ENCODE measurements at regions not wholly inside any gene's neighbourhood (a gene's known extent, or its start where the extent isn't known, plus 50 kb on each side); places are given as distances from the start of the nearest gene placed in this dataset.

- ChIA-PET CTCF (no interaction called here), POLR2A (no interaction called here)
- dilution Hi-C loops (cut with MboI; ENCODE audit: extremely low pct_ligation_motif_present, low sequenced_read_pairs) = no loop called here
Observed at GRCh38 chr17:79506955-79507354, 103.9 kb downstream of the RBFOX3 start.

More at GRCh38 chr17:79506955-79507354, 103.9 kb downstream of the RBFOX3 start:
- Histone ChIP-seq H3K4me1 (ENCODE audit: control insufficient read depth, extremely low read depth, insufficient read depth, low read length) (no peaks in the 10 kb centered on the region), H3K4me2 (ENCODE audit: insufficient read depth, low read length) (no peak overlapping the region), H4K20me1 (replicated peaks; ENCODE audit: control insufficient read depth, extremely low read depth, insufficient read depth, low read length) (no peaks in the 10 kb centered on the region), H3K79me2 (ENCODE audit: control insufficient read depth, insufficient read depth, low read length) (no peaks in the 10 kb centered on the region), H3K4me3 (replicated peaks in 1 of 3; ENCODE audit: insufficient read depth in 1 of 3, low read depth in 1 of 3, low read length in 3 of 3) (no peak overlapping the region), H3K9me3 (replicated peaks; ENCODE audit: control insufficient read depth, insufficient read depth, low read length) (no peaks in the 10 kb centered on the region), H3K9me1 (replicated peaks; ENCODE audit: control insufficient read depth, extremely low read depth, insufficient read depth, low read length) (no peaks in the 10 kb centered on the region), H3K36me3 (ENCODE audit: control insufficient read depth in 2 of 2, extremely low read depth in 1 of 2, insufficient read depth in 2 of 2, low read length in 2 of 2) (no peaks in the 10 kb centered on the region), H3K27ac (ENCODE audit: insufficient read depth, low read depth, low read length) (no peak overlapping the region), H3K27me3 (ENCODE audit: control insufficient read depth in 2 of 2, insufficient read depth in 2 of 2, low read length in 2 of 2) (no peaks in the 10 kb centered on the region), H2AFZ (ENCODE audit: low read depth, low read length) (no peak overlapping the region), H3K9ac (replicated peaks; ENCODE audit: extremely low read depth, insufficient read depth, low read length) (no peak overlapping the region)
- DNase-seq (ENCODE audit: low read depth, low spot score) (no peak), FAIRE-seq (no peak)
- TF ChIP-seq MYC (IDR thresholded peaks at IDR 0.05; ENCODE audit: low read depth, low read length) (no peak), POLR2A (IDR thresholded peaks at IDR 0.05; ENCODE audit: low read depth, low read length) (no peak), GATA2 (IDR thresholded peaks at IDR 0.05; ENCODE audit: insufficient read depth, insufficient read length, low read depth, low read length) (no peak), FOS (IDR thresholded peaks at IDR 0.05; ENCODE audit: borderline replicate concordance, insufficient read depth, low read length) (no peak), EZH2 (IDR thresholded peaks at IDR 0.05; ENCODE audit: borderline replicate concordance, low read depth, low read length, severe bottlenecking) (no peak), MAX (IDR thresholded peaks at IDR 0.05; ENCODE audit: insufficient read depth, insufficient read length) (no peak), JUN (IDR thresholded peaks at IDR 0.05; ENCODE audit: borderline replicate concordance, insufficient read depth, insufficient read length, low read depth) (no peak), CTCF (IDR thresholded peaks at IDR 0.05; ENCODE audit: extremely low read depth in 1 of 2, insufficient read depth in 1 of 2, low read depth in 1 of 2, low read length in 2 of 2) (no peak), POLR2AphosphoS5 (IDR thresholded peaks at IDR 0.05; ENCODE audit: insufficient read depth, low read depth, low read length) (no peak)
- no TSS peak for BruUV-seq (replicated peaks)
- intact Hi-C loops (cut with micrococcal nuclease) = no loop called here
